ENCODE measurements at regions not wholly inside any gene's neighbourhood (a gene's known extent, or its start where the extent isn't known, plus 50 kb on each side); places are given as distances from the start of the nearest gene placed in this dataset.

DNA sequence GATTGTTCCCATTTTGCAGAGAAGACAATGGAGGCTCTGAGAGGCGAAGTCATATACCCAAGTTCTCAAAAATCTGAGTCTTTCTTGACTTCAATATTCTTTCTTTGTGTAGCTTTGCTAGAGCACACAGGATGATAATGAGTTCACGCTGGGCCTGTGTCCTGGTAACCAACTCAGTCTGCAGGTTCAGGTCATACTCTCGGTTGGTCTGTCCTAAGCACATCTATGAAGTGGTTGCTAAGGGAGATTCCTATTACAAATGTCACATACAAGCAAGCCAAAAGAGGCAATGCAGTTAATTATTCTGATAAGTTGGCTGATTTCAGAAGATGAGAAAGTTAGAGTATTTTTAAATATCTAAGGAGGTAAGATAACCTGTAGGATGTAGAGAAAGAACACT lies 481.0 kb downstream of the SOX6 start:
- H4K20me1 ChIP-seq (ENCODE audit: insufficient read depth, low read length): no peaks in the 10 kb centered on the region
- 90% methylated on average over 1 of the region's 3 CpGs for WGBS (ENCODE audit: insufficient coverage)
- H3K27ac Mint-ChIP-seq: no peak overlapping the region
- H3K36me3 ChIP-seq (replicated peaks in 1 of 2; ENCODE audit: control insufficient read depth in 1 of 2, insufficient read depth in 2 of 2, low read length in 2 of 2): no peaks in the 10 kb centered on the region
- intact Hi-C loops (cut with micrococcal nuclease): no loop called here
- no peak overlapping the region for H3K4me3 Mint-ChIP-seq
- TF ChIP-seq, protein P1, sequence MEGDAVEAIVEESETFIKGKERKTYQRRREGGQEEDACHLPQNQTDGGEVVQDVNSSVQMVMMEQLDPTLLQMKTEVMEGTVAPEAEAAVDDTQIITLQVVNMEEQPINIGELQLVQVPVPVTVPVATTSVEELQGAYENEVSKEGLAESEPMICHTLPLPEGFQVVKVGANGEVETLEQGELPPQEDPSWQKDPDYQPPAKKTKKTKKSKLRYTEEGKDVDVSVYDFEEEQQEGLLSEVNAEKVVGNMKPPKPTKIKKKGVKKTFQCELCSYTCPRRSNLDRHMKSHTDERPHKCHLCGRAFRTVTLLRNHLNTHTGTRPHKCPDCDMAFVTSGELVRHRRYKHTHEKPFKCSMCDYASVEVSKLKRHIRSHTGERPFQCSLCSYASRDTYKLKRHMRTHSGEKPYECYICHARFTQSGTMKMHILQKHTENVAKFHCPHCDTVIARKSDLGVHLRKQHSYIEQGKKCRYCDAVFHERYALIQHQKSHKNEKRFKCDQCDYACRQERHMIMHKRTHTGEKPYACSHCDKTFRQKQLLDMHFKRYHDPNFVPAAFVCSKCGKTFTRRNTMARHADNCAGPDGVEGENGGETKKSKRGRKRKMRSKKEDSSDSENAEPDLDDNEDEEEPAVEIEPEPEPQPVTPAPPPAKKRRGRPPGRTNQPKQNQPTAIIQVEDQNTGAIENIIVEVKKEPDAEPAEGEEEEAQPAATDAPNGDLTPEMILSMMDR (IDR thresholded peaks at IDR 0.05): no peak
- H3K4me1 Mint-ChIP-seq: no peaks in the 10 kb centered on the region
- H3K79me2 ChIP-seq (ENCODE audit: insufficient read depth, low read length): no peaks in the 10 kb centered on the region
- no peak overlapping the region for H3K27ac ChIP-seq (ENCODE audit: low read depth in 1 of 2, low read length in 2 of 2)
- H3K4me3 ChIP-seq (replicated peaks in 1 of 3; ENCODE audit: low read depth in 2 of 3, low read length in 3 of 3): no peak overlapping the region
- H3K27me3 ChIP-seq (ENCODE audit: control insufficient read depth in 2 of 2, insufficient read depth in 2 of 2, low read length in 2 of 2): no peaks in the 10 kb centered on the region
- peaks cover 0 to 2% (median 1%) of the 10 kb centered on the region in 3 donors for H3K27me3 Mint-ChIP-seq (ENCODE audit: low read depth in 3 of 3)
- peaks cover 0 to 4% (median 3%) of the 10 kb centered on the region in 7 donors for H3K9me3 Mint-ChIP-seq
- no peak overlapping the region for H3K4me2 ChIP-seq (replicated peaks; ENCODE audit: extremely low read depth, low read length, poor library complexity, severe bottlenecking)
- H3K4me1 ChIP-seq (ENCODE audit: control insufficient read depth in 1 of 2, insufficient read depth in 2 of 2, low read length in 2 of 2): no peaks in the 10 kb centered on the region
- H3K36me3 Mint-ChIP-seq: no peaks in the 10 kb centered on the region
- H3K9ac ChIP-seq (ENCODE audit: insufficient read depth, low read length, poor library complexity, severe bottlenecking): no peak overlapping the region
- H2AFZ ChIP-seq (ENCODE audit: insufficient read depth, low read depth, low read length, poor library complexity, severe bottlenecking): no peak overlapping the region
- no peaks in the 10 kb centered on the region for H3K9me3 ChIP-seq (replicated peaks in 1 of 2; ENCODE audit: control insufficient read depth in 1 of 2, insufficient read depth in 1 of 2, low read length in 2 of 2)
- DNase-seq: no peak

DNA sequence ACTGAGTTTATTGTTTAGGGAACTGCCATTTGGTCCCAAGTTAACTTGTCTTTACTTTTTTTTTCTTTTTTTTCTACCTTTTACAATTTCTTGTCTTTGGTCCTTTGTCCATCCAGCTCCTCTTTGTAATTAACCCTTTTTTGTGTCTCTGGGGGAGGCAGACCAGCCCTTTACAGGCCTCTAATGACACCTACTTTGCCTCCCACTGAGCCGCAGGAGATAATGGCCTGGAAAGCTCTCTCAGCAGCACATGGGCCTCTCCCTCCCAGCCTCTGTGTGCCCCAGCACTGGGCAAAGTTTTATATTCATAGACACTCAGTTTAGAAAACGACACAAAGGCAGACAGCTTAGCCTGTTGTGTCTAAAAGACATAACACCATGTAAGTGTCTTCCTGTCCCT lies 480.4 kb downstream of the SOX6 start:
- intact Hi-C loops (cut with micrococcal nuclease): no loop called here
- H3K9me3 ChIP-seq (replicated peaks in 1 of 2; ENCODE audit: control insufficient read depth in 1 of 2, insufficient read depth in 1 of 2, low read length in 2 of 2): no peaks in the 10 kb centered on the region
- H3K27ac ChIP-seq (ENCODE audit: low read depth in 1 of 2, low read length in 2 of 2): no peak overlapping the region
- H2AFZ ChIP-seq (ENCODE audit: insufficient read depth, low read depth, low read length, poor library complexity, severe bottlenecking): no peak overlapping the region
- no peaks in the 10 kb centered on the region for H3K4me1 ChIP-seq (ENCODE audit: control insufficient read depth in 1 of 2, insufficient read depth in 2 of 2, low read length in 2 of 2)
- no peak overlapping the region for H3K9ac ChIP-seq (ENCODE audit: insufficient read depth, low read length, poor library complexity, severe bottlenecking)
- no peaks in the 10 kb centered on the region for H3K27me3 ChIP-seq (ENCODE audit: control insufficient read depth in 2 of 2, insufficient read depth in 2 of 2, low read length in 2 of 2)
- no peak for DNase-seq
- no peak overlapping the region for H3K4me2 ChIP-seq (replicated peaks; ENCODE audit: extremely low read depth, low read length, poor library complexity, severe bottlenecking)
- peak overlapping the region in 1 of 7 donors; percentile 39 for H3K27ac Mint-ChIP-seq
- H3K9me3 Mint-ChIP-seq: peaks cover 0 to 4% (median 3%) of the 10 kb centered on the region in 7 donors
- no peaks in the 10 kb centered on the region for H4K20me1 ChIP-seq (ENCODE audit: insufficient read depth, low read length)
- TF ChIP-seq, protein P1 (IDR thresholded peaks at IDR 0.05): no peak
- no peaks in the 10 kb centered on the region for H3K36me3 Mint-ChIP-seq
- no peak overlapping the region for H3K4me3 ChIP-seq (replicated peaks in 1 of 3; ENCODE audit: low read depth in 2 of 3, low read length in 3 of 3)
- H3K36me3 ChIP-seq (replicated peaks in 1 of 2; ENCODE audit: control insufficient read depth in 1 of 2, insufficient read depth in 2 of 2, low read length in 2 of 2): no peaks in the 10 kb centered on the region
- WGBS (ENCODE audit: insufficient coverage): 100% methylated on average over 1 of the region's 2 CpGs
- H3K79me2 ChIP-seq (ENCODE audit: insufficient read depth, low read length): no peaks in the 10 kb centered on the region
- H3K4me1 Mint-ChIP-seq: no peaks in the 10 kb centered on the region
- H3K27me3 Mint-ChIP-seq (ENCODE audit: low read depth in 3 of 3): peaks cover 0 to 2% (median 1%) of the 10 kb centered on the region in 3 donors
- H3K4me3 Mint-ChIP-seq: no peak overlapping the region
